ENCODE measurements at regions not wholly inside any gene's neighbourhood (a gene's known extent, or its start where the extent isn't known, plus 50 kb on each side); places are given as distances from the start of the nearest gene placed in this dataset.

DNA sequence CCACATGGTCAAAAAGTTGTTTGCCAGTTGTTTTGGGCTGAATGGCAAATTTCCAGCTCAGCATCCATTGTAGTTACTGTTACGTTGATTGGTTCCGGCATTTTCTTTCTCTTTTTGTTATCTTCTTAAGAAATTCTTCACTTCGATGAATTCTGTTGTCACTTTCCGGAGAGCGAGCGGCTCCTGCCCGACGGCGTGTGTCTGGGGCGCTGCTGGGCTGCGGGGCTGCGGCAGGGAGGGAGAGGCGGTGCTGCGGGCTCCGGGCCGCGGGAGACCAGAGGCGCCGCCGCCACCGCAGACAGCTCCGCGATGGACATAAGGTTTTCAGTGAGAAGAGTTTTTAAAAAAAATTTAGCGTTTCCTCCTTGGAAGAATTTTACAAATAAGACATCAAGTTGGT, 117.4 kb downstream of the RRM1 start:
- no peak for TF ChIP-seq TBP (optimal IDR thresholded peaks at IDR 0.05; ENCODE audit: low read depth, low read length)
- TF ChIP-seq, protein P1, sequence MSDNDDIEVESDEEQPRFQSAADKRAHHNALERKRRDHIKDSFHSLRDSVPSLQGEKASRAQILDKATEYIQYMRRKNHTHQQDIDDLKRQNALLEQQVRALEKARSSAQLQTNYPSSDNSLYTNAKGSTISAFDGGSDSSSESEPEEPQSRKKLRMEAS (CRISPR knock-in tag; IDR thresholded peaks at IDR 0.05) = no peak
- TF ChIP-seq, protein P2, sequence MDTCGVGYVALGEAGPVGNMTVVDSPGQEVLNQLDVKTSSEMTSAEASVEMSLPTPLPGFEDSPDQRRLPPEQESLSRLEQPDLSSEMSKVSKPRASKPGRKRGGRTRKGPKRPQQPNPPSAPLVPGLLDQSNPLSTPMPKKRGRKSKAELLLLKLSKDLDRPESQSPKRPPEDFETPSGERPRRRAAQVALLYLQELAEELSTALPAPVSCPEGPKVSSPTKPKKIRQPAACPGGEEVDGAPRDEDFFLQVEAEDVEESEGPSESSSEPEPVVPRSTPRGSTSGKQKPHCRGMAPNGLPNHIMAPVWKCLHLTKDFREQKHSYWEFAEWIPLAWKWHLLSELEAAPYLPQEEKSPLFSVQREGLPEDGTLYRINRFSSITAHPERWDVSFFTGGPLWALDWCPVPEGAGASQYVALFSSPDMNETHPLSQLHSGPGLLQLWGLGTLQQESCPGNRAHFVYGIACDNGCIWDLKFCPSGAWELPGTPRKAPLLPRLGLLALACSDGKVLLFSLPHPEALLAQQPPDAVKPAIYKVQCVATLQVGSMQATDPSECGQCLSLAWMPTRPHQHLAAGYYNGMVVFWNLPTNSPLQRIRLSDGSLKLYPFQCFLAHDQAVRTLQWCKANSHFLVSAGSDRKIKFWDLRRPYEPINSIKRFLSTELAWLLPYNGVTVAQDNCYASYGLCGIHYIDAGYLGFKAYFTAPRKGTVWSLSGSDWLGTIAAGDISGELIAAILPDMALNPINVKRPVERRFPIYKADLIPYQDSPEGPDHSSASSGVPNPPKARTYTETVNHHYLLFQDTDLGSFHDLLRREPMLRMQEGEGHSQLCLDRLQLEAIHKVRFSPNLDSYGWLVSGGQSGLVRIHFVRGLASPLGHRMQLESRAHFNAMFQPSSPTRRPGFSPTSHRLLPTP (IDR thresholded peaks at IDR 0.05; ENCODE audit: borderline replicate concordance, extremely low read depth, insufficient read length) = no peak
- TF ChIP-seq, protein P3, sequence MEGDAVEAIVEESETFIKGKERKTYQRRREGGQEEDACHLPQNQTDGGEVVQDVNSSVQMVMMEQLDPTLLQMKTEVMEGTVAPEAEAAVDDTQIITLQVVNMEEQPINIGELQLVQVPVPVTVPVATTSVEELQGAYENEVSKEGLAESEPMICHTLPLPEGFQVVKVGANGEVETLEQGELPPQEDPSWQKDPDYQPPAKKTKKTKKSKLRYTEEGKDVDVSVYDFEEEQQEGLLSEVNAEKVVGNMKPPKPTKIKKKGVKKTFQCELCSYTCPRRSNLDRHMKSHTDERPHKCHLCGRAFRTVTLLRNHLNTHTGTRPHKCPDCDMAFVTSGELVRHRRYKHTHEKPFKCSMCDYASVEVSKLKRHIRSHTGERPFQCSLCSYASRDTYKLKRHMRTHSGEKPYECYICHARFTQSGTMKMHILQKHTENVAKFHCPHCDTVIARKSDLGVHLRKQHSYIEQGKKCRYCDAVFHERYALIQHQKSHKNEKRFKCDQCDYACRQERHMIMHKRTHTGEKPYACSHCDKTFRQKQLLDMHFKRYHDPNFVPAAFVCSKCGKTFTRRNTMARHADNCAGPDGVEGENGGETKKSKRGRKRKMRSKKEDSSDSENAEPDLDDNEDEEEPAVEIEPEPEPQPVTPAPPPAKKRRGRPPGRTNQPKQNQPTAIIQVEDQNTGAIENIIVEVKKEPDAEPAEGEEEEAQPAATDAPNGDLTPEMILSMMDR (IDR thresholded peaks at IDR 0.05 in 2 of 3, conservative IDR thresholded peaks at IDR 0.05 in 1 of 3; ENCODE audit: insufficient read depth in 2 of 3, low read depth in 1 of 3, low read length in 3 of 3) = no peak
- no peak for TF ChIP-seq RFX5 (IDR thresholded peaks at IDR 0.05; ENCODE audit: low read depth, low read length)

Measured in K562 (cell line).